ENCODE measurements at regions not wholly inside any gene's neighbourhood (a gene's known extent, or its start where the extent isn't known, plus 50 kb on each side); places are given as distances from the start of the nearest gene placed in this dataset.

DNA sequence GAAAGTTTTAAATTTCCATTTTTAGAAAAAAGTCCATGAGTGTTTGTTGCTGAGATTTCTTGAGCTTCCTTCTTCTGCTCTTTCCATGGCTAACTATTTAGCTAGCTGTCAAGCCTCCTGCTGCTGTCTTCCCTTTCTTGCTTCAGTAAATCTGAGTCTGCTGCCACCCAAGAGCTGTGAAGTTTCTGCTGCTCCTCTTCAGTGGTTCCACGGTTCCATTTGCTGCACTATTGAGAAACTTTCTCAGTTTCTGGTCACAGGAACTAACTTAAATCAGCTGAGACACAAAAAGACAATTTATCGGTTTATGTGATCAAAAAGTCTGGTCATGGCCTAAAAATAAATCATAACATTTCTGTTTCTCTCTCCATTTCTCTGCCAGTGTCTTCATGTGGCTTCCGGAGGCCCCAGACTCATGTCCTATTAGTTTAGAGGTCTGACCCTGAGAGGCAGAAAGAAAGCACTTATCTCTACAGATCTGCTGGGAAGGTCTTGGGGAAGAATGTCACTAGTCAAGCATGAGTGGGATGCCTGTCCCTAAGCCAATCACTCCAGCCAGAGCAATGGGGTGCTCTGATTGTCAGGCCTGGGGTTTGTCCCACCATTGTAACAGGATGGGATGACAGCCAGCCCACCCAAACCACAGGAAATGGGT is 73.0 kb upstream of the ARL4C start:
- TF ChIP-seq EZH2 (IDR thresholded peaks at IDR 0.05; ENCODE audit: borderline replicate concordance, low read length) = no peak
- TF ChIP-seq, protein P1, sequence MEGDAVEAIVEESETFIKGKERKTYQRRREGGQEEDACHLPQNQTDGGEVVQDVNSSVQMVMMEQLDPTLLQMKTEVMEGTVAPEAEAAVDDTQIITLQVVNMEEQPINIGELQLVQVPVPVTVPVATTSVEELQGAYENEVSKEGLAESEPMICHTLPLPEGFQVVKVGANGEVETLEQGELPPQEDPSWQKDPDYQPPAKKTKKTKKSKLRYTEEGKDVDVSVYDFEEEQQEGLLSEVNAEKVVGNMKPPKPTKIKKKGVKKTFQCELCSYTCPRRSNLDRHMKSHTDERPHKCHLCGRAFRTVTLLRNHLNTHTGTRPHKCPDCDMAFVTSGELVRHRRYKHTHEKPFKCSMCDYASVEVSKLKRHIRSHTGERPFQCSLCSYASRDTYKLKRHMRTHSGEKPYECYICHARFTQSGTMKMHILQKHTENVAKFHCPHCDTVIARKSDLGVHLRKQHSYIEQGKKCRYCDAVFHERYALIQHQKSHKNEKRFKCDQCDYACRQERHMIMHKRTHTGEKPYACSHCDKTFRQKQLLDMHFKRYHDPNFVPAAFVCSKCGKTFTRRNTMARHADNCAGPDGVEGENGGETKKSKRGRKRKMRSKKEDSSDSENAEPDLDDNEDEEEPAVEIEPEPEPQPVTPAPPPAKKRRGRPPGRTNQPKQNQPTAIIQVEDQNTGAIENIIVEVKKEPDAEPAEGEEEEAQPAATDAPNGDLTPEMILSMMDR (IDR thresholded peaks at IDR 0.05; ENCODE audit: low read length) = no peak

All from OCI-LY1 (cell line).